AG09319 (cell line): ENCODE measurements at regions not wholly inside any gene's neighbourhood (a gene's known extent, or its start where the extent isn't known, plus 50 kb on each side); places are given as distances from the start of the nearest gene placed in this dataset.

Source experiments
- DNase-seq: peaks from one replicate; pipeline ENCODE4 v3.0.0-alpha.2; 2010; ENCODE audit warnings: low read depth; ENCODE audit errors: extremely low read depth
- TF ChIP-seq, protein P1 (sequence below): IDR thresholded peaks from 2 replicates; pipeline ENCODE4 v1.5.1; 2011; ENCODE audit warnings: low read depth, mild to moderate bottlenecking, inconsistent platforms, low read length, moderate library complexity

DNA sequence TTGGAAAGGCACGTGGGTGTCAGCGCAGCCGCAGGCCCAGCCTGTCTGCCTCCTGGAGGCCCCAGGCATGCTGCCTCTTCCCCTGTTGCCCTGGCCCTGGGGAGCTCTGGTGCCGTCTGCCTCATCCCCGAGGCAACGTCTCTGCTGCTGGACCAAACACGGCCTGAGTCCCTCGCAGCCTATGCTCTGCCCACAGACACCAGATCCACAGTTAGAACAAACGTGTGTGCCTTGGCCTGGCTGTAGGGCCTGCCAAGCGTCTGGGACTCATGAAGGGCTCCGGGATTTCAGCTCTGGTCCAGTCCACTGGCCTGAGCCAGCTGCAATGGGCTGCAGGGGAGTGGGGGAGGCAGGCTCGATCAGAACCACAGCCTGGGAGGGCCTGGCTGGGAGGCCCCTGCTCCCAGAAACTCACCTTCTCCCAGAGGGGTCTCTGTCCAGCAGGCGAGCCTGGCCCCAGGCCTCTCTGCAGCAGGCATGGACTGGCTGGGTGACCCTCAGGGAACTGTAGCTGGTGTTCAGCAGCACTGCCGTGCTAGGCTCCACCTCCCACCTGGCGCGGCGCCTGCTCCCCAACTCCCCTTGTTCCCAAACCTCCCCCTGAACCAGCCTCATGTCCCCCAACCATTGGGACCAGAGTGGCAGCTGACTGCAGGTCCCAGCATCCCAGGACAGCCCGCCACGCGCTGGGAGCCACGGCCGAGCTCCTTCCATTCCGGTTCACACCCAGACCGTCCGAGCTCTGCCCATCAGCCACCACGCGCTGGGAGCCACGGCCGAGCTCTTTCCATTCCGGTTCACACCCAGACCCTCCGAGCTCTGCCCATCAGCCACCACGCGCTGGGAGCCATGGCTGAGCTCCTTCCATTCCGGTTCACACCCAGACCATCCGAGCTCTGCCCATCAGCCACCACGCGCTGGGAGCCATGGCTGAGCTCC lies 197.0 kb downstream of the DLL1 start:
- TF ChIP-seq, protein P1, sequence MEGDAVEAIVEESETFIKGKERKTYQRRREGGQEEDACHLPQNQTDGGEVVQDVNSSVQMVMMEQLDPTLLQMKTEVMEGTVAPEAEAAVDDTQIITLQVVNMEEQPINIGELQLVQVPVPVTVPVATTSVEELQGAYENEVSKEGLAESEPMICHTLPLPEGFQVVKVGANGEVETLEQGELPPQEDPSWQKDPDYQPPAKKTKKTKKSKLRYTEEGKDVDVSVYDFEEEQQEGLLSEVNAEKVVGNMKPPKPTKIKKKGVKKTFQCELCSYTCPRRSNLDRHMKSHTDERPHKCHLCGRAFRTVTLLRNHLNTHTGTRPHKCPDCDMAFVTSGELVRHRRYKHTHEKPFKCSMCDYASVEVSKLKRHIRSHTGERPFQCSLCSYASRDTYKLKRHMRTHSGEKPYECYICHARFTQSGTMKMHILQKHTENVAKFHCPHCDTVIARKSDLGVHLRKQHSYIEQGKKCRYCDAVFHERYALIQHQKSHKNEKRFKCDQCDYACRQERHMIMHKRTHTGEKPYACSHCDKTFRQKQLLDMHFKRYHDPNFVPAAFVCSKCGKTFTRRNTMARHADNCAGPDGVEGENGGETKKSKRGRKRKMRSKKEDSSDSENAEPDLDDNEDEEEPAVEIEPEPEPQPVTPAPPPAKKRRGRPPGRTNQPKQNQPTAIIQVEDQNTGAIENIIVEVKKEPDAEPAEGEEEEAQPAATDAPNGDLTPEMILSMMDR, result no peak
- DNase-seq, result no peak

DNA sequence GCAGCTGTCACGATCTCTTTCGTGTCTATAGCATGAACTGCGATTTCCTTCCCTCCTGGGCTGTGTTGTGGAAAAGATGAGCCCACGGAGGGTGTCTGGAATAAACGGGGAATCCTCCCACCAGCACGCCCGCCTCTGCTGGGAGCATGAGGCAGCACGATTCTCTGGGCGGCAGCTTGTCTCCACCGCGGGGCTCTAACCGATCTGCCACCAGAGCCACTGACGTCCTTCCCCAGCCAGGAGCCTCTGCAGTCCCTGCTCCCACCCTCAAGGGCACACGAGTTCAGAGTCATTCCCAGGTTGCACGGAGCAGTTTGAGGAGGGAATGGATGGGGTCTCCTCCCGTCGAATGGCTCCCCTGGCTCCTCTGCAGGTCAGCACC lies 197.6 kb downstream of the DLL1 start:
- TF ChIP-seq, protein P1, result no peak
- DNase-seq, result no peak

DNA sequence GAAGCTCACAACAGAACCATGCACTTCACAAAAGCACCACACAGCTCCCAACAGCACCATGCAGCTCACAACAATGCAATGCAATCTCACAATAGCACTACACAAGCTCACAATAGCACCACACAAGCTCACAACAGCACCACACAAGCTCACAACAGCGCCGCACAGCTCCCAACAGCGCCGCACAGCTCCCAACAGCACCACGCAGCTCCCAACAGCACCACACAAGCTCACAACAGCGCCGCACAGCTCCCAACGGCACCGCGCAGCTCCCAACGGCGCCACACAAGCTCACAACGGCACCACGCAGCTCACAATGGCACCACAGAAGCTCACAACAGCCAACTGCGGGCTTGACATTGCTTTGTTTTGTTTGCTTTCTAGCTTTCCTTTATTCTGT lies 198.1 kb downstream of the DLL1 start:
- DNase-seq, result no peak
- TF ChIP-seq, protein P1, result no peak

DNA sequence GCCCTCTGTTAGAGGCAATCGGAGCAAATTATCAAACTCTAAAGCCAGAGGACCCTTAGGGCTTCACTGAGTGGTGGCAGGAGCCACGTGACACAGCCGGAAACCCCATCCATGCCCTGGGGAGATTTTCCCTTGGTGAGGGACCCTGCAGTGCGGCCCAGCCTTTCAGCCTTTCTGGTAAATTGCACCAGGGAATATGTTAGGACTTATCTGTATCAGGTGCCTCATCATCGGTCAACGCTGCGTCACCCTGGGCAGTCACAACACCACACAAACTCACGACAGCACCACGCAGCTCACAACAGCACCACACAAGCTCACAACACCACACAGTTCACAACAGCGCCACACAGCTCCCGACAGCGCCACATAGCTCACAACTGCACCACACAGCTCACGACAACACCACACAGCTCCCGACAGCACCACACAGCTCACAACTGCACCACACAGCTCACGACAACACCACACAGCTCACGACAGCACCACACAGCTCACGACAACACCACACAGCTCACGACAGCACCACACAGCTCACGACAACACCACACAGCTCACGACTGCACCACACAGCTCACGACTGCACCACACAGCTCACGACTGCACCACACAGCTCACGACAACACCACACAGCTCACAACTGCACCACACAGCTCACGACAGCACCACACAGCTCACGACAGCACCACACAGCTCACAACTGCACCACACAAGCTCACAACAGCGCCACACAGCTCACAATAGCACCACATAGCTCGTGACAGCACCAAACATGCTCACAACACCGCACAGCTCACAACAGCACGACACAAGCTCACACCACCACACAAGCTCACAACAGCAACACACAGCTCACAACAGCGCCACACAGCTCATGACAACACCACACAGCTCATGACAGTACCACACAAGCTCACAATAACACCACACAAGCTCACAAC lies 199.0 kb downstream of the DLL1 start:
- DNase-seq, result no peak
- TF ChIP-seq, protein P1, result no peak

DNA sequence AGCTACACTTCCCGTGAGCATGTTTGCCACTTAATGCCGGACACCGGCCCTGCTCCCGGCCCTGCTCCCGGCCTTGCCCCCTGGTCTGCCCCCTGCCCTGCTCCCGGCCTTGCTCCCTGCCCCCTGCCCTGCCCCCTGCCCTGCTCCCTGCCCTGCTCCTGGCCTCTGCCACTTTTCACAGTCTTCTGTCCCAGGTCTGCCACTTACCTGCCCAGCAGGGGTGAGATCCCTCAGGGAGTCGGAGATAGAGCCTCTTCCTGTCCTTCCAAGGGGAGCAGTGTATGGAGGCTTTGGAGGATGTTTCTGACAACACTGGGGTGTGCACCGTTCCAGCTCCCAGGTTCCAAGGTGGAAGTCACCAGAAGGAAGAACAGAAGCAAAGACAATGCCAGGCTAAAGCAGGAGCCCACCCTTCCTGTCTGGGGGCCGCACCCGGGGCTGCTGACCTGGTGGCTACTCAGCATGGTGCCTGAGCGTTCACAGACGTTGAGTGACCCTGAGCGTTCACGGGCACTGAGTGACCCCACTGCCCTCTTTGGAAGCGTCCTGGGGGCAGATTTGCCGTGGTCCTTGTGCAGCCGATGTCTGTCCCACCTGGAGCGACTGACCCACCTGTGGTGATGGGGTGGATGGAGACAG lies 199.8 kb downstream of the DLL1 start:
- no peak for DNase-seq
- TF ChIP-seq, protein P1, result no peak

DNA sequence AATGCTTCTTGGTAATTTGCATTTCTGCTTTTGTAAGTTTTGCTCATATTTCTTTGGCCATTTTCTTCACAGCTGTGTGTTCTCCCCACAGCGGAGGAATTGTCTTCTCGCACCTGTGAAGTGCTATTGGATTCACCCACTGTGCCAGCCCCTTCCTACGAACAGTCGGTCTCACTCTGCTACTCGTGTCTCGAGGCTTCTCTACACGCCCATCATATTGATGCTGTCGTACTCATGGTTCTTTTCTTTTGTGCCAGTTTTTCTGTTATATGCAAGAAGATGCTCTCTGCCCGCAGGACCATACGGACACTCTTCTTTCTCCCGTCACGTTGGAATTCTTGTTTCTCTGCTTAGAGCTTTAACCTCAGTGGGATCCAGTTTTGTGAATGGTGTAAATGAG lies 200.3 kb downstream of the DLL1 start:
- no peak for DNase-seq
- TF ChIP-seq, protein P1, result no peak

DNA sequence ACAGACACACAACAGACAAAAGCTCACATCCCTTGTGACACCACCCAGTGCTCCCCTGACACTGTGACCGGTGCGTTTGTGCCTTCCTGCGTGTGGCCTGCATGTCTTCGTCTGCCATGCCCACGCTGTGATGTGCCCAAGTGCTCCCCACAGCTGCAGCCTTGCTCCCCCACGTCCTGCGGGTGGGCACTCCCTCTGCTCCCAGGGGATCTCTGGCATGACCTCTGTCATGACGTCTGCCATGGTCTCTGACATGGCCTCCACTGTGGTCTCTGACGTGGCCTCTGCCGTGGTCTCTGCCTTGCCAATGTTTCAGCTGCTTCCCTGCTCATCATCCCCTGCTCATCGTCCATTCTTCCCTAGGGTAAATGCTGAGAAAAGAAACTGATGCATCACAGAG lies 200.9 kb downstream of the DLL1 start:
- TF ChIP-seq, protein P1, result no peak
- no peak for DNase-seq
